Ovary (tissue), 7 donors: ENCODE measurements at regions not wholly inside any gene's neighbourhood (a gene's known extent, or its start where the extent isn't known, plus 50 kb on each side); places are given as distances from the start of the nearest gene placed in this dataset.

Source experiments
- DNase-seq, 5 donors: peaks; one replicate each; pipeline ENCODE4 v3.0.0-alpha.2; 2019 to 2020
- H3K27ac ChIP-seq, 2 donors: fragments of 200-600 bp; one replicate each; pipeline versions ENCODE4 v1.5.1 to v1.8.0; 2019 to 2022
- H3K27me3 ChIP-seq: fragments of 200-600 bp; one replicate; pipeline ENCODE4 v1.8.0; 2022
- H3K36me3 ChIP-seq: fragments of 200-600 bp; sonication (generic); one replicate; pipeline ENCODE4 v1.5.1; 2019
- H3K4me1 ChIP-seq: one replicate; pipeline ENCODE4 v1.8.1; 2013; ENCODE audit warnings: mild to moderate bottlenecking, moderate library complexity; ENCODE audit not compliant: insufficient read depth
- H3K4me3 ChIP-seq: fragments of 200-600 bp; sonication (generic); one replicate; pipeline ENCODE4 v1.5.1; 2017
- H3K9me3 ChIP-seq, 2 donors: fragments of 200-600 bp in 1 of 2; sonication (generic) in 1 of 2; one replicate each; pipeline versions ENCODE4 v1.5.1 to v1.8.1; 2013 to 2019; ENCODE audit warnings: mild to moderate bottlenecking in 1 of 2, moderate library complexity in 1 of 2
- EP300 ChIP-seq: sonication (generic); formaldehyde crosslinking; IDR thresholded peaks from one replicate; pipeline ENCODE4 v1.6.1; 2017; ENCODE audit warnings: antibody characterized with exemption
- POLR2A ChIP-seq: fragments of 450-650 bp; IDR thresholded peaks from one replicate; pipeline ENCODE4 v1.6.1; 2017; ENCODE audit warnings: antibody characterized with exemption, mild to moderate bottlenecking, moderate library complexity
- WGBS, 3 donors: extraction: QIAGEN DNeasy Blood & Tissue Kit in 1 of 3; methylation state at CpG; one replicate each; pipeline versions ENCODE4 v1.1.5 to v1.1.7; 2013 to 2017; 5-methylcytosine and 5-hydroxymethylcytosine counted together
- intact Hi-C, 4 donors: fragments of 100-400 bp; cut with DNase I; formaldehyde crosslinking; loops; one replicate each; pipeline versions ENCODE4 v1.11.0 to v1.15.1; 2022 to 2023
- TF ChIP-seq, protein P1 (sequence below), 3 donors: fragments of 450-650 bp in 2 of 3; fragments of 200-600 bp in 1 of 3; IDR thresholded peaks; one replicate each; pipeline versions ENCODE4 v1.5.1 to v1.8.0; 2016 to 2022; ENCODE audit warnings: antibody characterized with exemption in 3 of 3, mild to moderate bottlenecking in 1 of 3
- donor health status: DM: no; HTN: no; CAD: no; lungs with moderate emphysema.
- donor health status: DM: no; HTN: no; CAD: no.
- donor health status: Bipolar disorder and iron deficiency.
- donor health status: DM: no; HTN: no; CAD: no.
- donor health status: DM: yes; HTN: yes; CAD: no.

GRCh38 chr3:135851201-135852081 is 114.1 kb upstream of the PPP2R3A start:
- no peak for DNase-seq
- H3K27ac ChIP-seq: no peak overlapping the region
- H3K4me3 ChIP-seq: no peak overlapping the region
- intact Hi-C loops: loop anchor here in 1 of 4 donors (5.0 kb wide), 1 partner anchor 249 kb away; no protein-coding TSS in a partner anchor
- TF ChIP-seq EP300 (no peak), POLR2A (no peak)
- TF ChIP-seq, protein P1, sequence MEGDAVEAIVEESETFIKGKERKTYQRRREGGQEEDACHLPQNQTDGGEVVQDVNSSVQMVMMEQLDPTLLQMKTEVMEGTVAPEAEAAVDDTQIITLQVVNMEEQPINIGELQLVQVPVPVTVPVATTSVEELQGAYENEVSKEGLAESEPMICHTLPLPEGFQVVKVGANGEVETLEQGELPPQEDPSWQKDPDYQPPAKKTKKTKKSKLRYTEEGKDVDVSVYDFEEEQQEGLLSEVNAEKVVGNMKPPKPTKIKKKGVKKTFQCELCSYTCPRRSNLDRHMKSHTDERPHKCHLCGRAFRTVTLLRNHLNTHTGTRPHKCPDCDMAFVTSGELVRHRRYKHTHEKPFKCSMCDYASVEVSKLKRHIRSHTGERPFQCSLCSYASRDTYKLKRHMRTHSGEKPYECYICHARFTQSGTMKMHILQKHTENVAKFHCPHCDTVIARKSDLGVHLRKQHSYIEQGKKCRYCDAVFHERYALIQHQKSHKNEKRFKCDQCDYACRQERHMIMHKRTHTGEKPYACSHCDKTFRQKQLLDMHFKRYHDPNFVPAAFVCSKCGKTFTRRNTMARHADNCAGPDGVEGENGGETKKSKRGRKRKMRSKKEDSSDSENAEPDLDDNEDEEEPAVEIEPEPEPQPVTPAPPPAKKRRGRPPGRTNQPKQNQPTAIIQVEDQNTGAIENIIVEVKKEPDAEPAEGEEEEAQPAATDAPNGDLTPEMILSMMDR (IDR thresholded peaks at IDR 0.05): no peak
- H3K4me1 ChIP-seq: no peaks in the 10 kb centered on the region
- WGBS, 3 donors: 45 to 50% (median 47%) methylated on average over 4 of the region's 4 CpGs
- H3K27me3 ChIP-seq: no peaks in the 10 kb centered on the region
- H3K9me3 ChIP-seq: no peaks in the 10 kb centered on the region
- H3K36me3 ChIP-seq: no peaks in the 10 kb centered on the region

GRCh38 chr3:135853981-135854380 is 111.5 kb upstream of the PPP2R3A start:
- Histone ChIP-seq H3K4me3 (no peak overlapping the region), H3K36me3 (no peaks in the 10 kb centered on the region), H3K9me3 (no peaks in the 10 kb centered on the region), H3K27me3 (no peaks in the 10 kb centered on the region), H3K4me1 (no peaks in the 10 kb centered on the region), H3K27ac (no peak overlapping the region)
- TF ChIP-seq EP300 (no peak), POLR2A (no peak)
- TF ChIP-seq, protein P1 (IDR thresholded peaks at IDR 0.05): no peak
- intact Hi-C loops: loop anchor here in 1 of 4 donors (5.0 kb wide), 1 partner anchor 252 kb away; no protein-coding TSS in a partner anchor
- DNase-seq: no peak
- WGBS, 3 donors: 30 to 53% (median 40%) methylated on average over 2 of the region's 2 CpGs

GRCh38 chr3:135860761-135861160 is 104.8 kb upstream of the PPP2R3A start:
- H3K27ac ChIP-seq: no peak overlapping the region
- no peaks in the 10 kb centered on the region for H3K9me3 ChIP-seq
- H3K4me3 ChIP-seq: no peak overlapping the region
- no peaks in the 10 kb centered on the region for H3K4me1 ChIP-seq
- WGBS, 3 donors: 49 to 64% (median 58%) methylated on average over 2 of the region's 2 CpGs
- intact Hi-C loops: no loop called here
- no peak for TF ChIP-seq EP300
- TF ChIP-seq, protein P1 (IDR thresholded peaks at IDR 0.05): no peak
- TF ChIP-seq POLR2A: no peak
- DNase-seq: no peak
- no peaks in the 10 kb centered on the region for H3K36me3 ChIP-seq
- no peaks in the 10 kb centered on the region for H3K27me3 ChIP-seq

DNA sequence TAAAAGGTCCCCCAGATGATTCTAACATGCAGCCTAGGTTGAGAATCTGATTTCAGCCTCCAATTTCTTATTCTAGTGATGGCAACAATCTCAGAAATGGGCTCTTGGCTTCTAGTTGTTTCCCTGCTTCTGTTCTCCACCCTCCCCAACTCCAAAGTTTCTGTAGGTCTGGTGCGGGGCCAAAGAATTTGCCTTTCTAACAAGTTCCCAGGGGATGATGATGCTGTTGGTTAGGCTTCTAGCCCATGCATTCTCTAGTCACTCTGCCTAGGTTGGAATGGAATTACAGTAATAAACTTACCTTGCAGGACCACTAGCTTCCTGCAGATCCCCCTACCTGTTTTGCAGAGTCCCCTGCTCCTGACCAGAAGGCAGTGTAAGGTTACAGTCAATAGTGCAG is 103.2 kb upstream of the PPP2R3A start:
- 64 to 95% (median 91%) methylated on average over 1 of the region's 1 CpG for WGBS, 3 donors
- intact Hi-C loops: no loop called here

More for the DNA sequence above, 103.2 kb upstream of the PPP2R3A start:
- DNase-seq: no peak
- Histone ChIP-seq H3K27ac (no peak overlapping the region), H3K27me3 (no peaks in the 10 kb centered on the region), H3K4me3 (no peak overlapping the region), H3K4me1 (no peaks in the 10 kb centered on the region), H3K36me3 (no peaks in the 10 kb centered on the region), H3K9me3 (no peaks in the 10 kb centered on the region)
- TF ChIP-seq POLR2A (no peak), EP300 (no peak)
- TF ChIP-seq, protein P1 (IDR thresholded peaks at IDR 0.05): no peak
